ENCODE measurements at regions not wholly inside any gene's neighbourhood (a gene's known extent, or its start where the extent isn't known, plus 50 kb on each side); places are given as distances from the start of the nearest gene placed in this dataset.

- Histone ChIP-seq H3K4me3 (ENCODE audit: low read depth, low read length, poor library complexity, severe bottlenecking) (no peak overlapping the region), H3K27me3 (replicated peaks; ENCODE audit: insufficient read depth, low read depth, low read length, poor library complexity) (no peaks in the 10 kb centered on the region), H3K4me1 (ENCODE audit: insufficient read depth, low read length, poor library complexity, severe bottlenecking) (peaks cover 5% of the 10 kb centered on the region), H3K9me3 (ENCODE audit: low read depth, low read length, poor library complexity, severe bottlenecking) (no peaks in the 10 kb centered on the region), H3K27ac (ENCODE audit: low read depth, low read length, poor library complexity, severe bottlenecking) (no peak overlapping the region), H3K36me3 (ENCODE audit: insufficient read depth, low read length, poor library complexity, severe bottlenecking) (no peaks in the 10 kb centered on the region)
- DNase-seq (ENCODE audit: low spot score) = no peak
- CTCF ChIA-PET = no interaction called here
- intact Hi-C loops (cut with micrococcal nuclease; ENCODE audit: unreplicated experiment) = no loop called here
- POLR2A ChIA-PET (ENCODE audit: low non-redundant PET) = no interaction called here
- no TSS peak for BruUV-seq (replicated peaks)
- TF ChIP-seq, protein P1, sequence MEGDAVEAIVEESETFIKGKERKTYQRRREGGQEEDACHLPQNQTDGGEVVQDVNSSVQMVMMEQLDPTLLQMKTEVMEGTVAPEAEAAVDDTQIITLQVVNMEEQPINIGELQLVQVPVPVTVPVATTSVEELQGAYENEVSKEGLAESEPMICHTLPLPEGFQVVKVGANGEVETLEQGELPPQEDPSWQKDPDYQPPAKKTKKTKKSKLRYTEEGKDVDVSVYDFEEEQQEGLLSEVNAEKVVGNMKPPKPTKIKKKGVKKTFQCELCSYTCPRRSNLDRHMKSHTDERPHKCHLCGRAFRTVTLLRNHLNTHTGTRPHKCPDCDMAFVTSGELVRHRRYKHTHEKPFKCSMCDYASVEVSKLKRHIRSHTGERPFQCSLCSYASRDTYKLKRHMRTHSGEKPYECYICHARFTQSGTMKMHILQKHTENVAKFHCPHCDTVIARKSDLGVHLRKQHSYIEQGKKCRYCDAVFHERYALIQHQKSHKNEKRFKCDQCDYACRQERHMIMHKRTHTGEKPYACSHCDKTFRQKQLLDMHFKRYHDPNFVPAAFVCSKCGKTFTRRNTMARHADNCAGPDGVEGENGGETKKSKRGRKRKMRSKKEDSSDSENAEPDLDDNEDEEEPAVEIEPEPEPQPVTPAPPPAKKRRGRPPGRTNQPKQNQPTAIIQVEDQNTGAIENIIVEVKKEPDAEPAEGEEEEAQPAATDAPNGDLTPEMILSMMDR (conservative IDR thresholded peaks at IDR 0.05; ENCODE audit: low read depth, low read length) = no peak
- TF ChIP-seq EZH2 (IDR thresholded peaks at IDR 0.05; ENCODE audit: borderline replicate concordance, low read depth, low read length, poor library complexity, severe bottlenecking) = no peak
These were observed 503.2 kb upstream of the FAM98A start for GRCh38 chr2:34102339-34102738.

DNA sequence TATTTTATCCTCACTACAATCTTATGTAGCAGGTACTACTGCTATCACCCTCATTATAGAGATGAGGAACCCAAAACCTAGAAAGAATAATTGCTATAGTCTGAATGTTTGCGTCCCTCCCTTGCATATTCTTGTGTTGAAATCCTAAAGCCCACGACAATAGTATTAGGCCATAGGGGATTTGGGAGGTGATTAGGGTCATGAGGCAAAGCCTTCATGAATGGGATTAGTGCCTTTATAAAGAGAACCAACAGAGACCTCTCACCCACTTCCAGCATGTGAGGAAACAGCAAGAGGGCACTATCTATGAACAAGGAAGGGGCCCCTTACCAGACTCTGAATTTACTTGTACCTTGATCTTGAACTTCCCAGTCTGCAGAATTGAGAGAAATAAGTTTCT, 500.3 kb upstream of the FAM98A start:
- BruUV-seq (replicated peaks) = no TSS peak
- H3K27ac ChIP-seq (ENCODE audit: low read depth, low read length, poor library complexity, severe bottlenecking) = no peak overlapping the region
- no peak overlapping the region for H3K4me3 ChIP-seq (ENCODE audit: low read depth, low read length, poor library complexity, severe bottlenecking)
- DNase-seq (ENCODE audit: low spot score) = no peak
- no peaks in the 10 kb centered on the region for H3K36me3 ChIP-seq (ENCODE audit: insufficient read depth, low read length, poor library complexity, severe bottlenecking)
- no peaks in the 10 kb centered on the region for H3K4me1 ChIP-seq (ENCODE audit: insufficient read depth, low read length, poor library complexity, severe bottlenecking)
- intact Hi-C loops (cut with micrococcal nuclease; ENCODE audit: unreplicated experiment) = loop anchor here (5.0 to 10.0 kb wide), 6 partner anchors 87 to 638 kb away; no protein-coding TSS in a partner anchor
- no peaks in the 10 kb centered on the region for H3K9me3 ChIP-seq (ENCODE audit: low read depth, low read length, poor library complexity, severe bottlenecking)
- H3K27me3 ChIP-seq (replicated peaks; ENCODE audit: insufficient read depth, low read depth, low read length, poor library complexity) = no peaks in the 10 kb centered on the region
- ChIA-PET POLR2A (ENCODE audit: low non-redundant PET) (no interaction called here), CTCF (no interaction called here)
- TF ChIP-seq, protein P1 (conservative IDR thresholded peaks at IDR 0.05; ENCODE audit: low read depth, low read length) = no peak
- TF ChIP-seq EZH2 (IDR thresholded peaks at IDR 0.05; ENCODE audit: borderline replicate concordance, low read depth, low read length, poor library complexity, severe bottlenecking) = no peak

- Histone ChIP-seq H3K36me3 (ENCODE audit: insufficient read depth, low read length, poor library complexity, severe bottlenecking) (no peaks in the 10 kb centered on the region), H3K4me1 (ENCODE audit: insufficient read depth, low read length, poor library complexity, severe bottlenecking) (no peaks in the 10 kb centered on the region), H3K27ac (ENCODE audit: low read depth, low read length, poor library complexity, severe bottlenecking) (no peak overlapping the region), H3K27me3 (replicated peaks; ENCODE audit: insufficient read depth, low read depth, low read length, poor library complexity) (no peaks in the 10 kb centered on the region), H3K4me3 (ENCODE audit: low read depth, low read length, poor library complexity, severe bottlenecking) (no peak overlapping the region), H3K9me3 (ENCODE audit: low read depth, low read length, poor library complexity, severe bottlenecking) (no peaks in the 10 kb centered on the region)
- BruUV-seq (replicated peaks) = no TSS peak
- DNase-seq (ENCODE audit: low spot score) = no peak
- TF ChIP-seq, protein P1 (conservative IDR thresholded peaks at IDR 0.05; ENCODE audit: low read depth, low read length) = no peak
- TF ChIP-seq EZH2 (IDR thresholded peaks at IDR 0.05; ENCODE audit: borderline replicate concordance, low read depth, low read length, poor library complexity, severe bottlenecking) = no peak
- POLR2A ChIA-PET (ENCODE audit: low non-redundant PET) = no interaction called here
- intact Hi-C loops (cut with micrococcal nuclease; ENCODE audit: unreplicated experiment) = loop anchor here (5.0 to 10.0 kb wide), 6 partner anchors 86 to 639 kb away; no protein-coding TSS in a partner anchor
- CTCF ChIA-PET = interaction anchor here (0.7 kb wide), 1 partner anchor 273 kb away, joined by 3 read pairs; no protein-coding TSS in a partner anchor
These were observed 499.2 kb upstream of the FAM98A start for GRCh38 chr2:34098256-34098655.
